ENCODE measurements at regions not wholly inside any gene's neighbourhood (a gene's known extent, or its start where the extent isn't known, plus 50 kb on each side); places are given as distances from the start of the nearest gene placed in this dataset.

- Histone ChIP-seq H2BK120ac (ENCODE audit: low read depth, low read length, poor library complexity, severe bottlenecking) (no peak overlapping the region), H2AK5ac (ENCODE audit: insufficient read length, low read length) (no peak overlapping the region), H2BK15ac (ENCODE audit: low read depth, low read length) (no peak overlapping the region), H3K79me1 (ENCODE audit: insufficient read depth, low read depth, low read length, poor library complexity, severe bottlenecking) (no peaks in the 10 kb centered on the region), H2AFZ (ENCODE audit: low read length) (no peak overlapping the region), H3K9ac (ENCODE audit: extremely low read depth, insufficient read length, low read length) (no peak overlapping the region), H3T11ph (ENCODE audit: low read length) (no peak overlapping the region), H4K5ac (ENCODE audit: insufficient read length, low read depth, low read length) (no peak overlapping the region), H3K18ac (ENCODE audit: insufficient read length, low read depth, low read length) (no peak overlapping the region), H3K14ac (ENCODE audit: insufficient read depth, low read length) (no peak overlapping the region), H2BK20ac (ENCODE audit: low read depth, low read length, poor library complexity, severe bottlenecking) (no peak overlapping the region), H3K23me2 (ENCODE audit: insufficient read length, low read depth, low read length, poor library complexity, severe bottlenecking) (no peaks in the 10 kb centered on the region), H3K27me3 (ENCODE audit: insufficient read depth, low read length) (no peaks in the 10 kb centered on the region), H4K8ac (replicated peaks; ENCODE audit: insufficient read length, low read depth, low read length) (no peak overlapping the region), H3K4ac (ENCODE audit: low read depth, low read length) (no peak overlapping the region), H3K56ac (ENCODE audit: insufficient read length, low read depth, low read length) (no peak overlapping the region), H4K91ac (ENCODE audit: insufficient read length, low read depth, low read length) (no peak overlapping the region), H3K4me1 (ENCODE audit: insufficient read depth, low read length) (peaks cover 4% of the 10 kb centered on the region; the same call in 1 of the 2 replicates), H3K79me2 (ENCODE audit: insufficient read depth, low read length) (no peaks in the 10 kb centered on the region), H3K4me2 (ENCODE audit: insufficient read depth, insufficient read length, low read length) (no peak overlapping the region), H3K9me3 (ENCODE audit: control insufficient read depth, low read depth, low read length) (no peaks in the 10 kb centered on the region), H3K27ac (ENCODE audit: insufficient read length, low read depth, low read length) (no peak overlapping the region), H2BK12ac (ENCODE audit: insufficient read length, low read depth, low read length) (no peak overlapping the region), H3K23ac (ENCODE audit: insufficient read length, low read depth, low read length) (no peak overlapping the region), H4K20me1 (ENCODE audit: control insufficient read depth, insufficient read depth, insufficient read length) (no peaks in the 10 kb centered on the region), H2BK5ac (ENCODE audit: insufficient read length, low read length) (no peak overlapping the region)
- WGBS (ENCODE audit: extremely low coverage, insufficient read length, low lambda C conversion rate), result no CpG with 5 or more reads among the region's 1 CpG
- TF ChIP-seq CTCF (conservative IDR thresholded peaks at IDR 0.05), result no peak
- H3K4me1 Mint-ChIP-seq, result peaks cover 16 to 19% of the 10 kb centered on the region in 2 experiments
- no peak overlapping the region for H3K27ac Mint-ChIP-seq
- H3K4me3 Mint-ChIP-seq, result no peak overlapping the region
- H3K9me3 Mint-ChIP-seq, result peaks cover 11% of the 10 kb centered on the region in 2 experiments
- H3K27me3 Mint-ChIP-seq (ENCODE audit: low read depth), result peaks cover 3% of the 10 kb centered on the region; the same call in 1 of the 2 replicates
- DNase-seq, result no peak
- H3K36me3 Mint-ChIP-seq (ENCODE audit: insufficient read depth in 1 of 3, low read depth in 3 of 3), result peaks cover 2 to 16% (median 9%) of the 10 kb centered on the region in 3 experiments; a peak in 6 of 7 replicates
Measured at GRCh38 chr12:116347265-116347664, 69.8 kb upstream of the MED13L start.
